CD4-positive, alpha-beta T cell (primary cell): ENCODE measurements at regions not wholly inside any gene's neighbourhood (a gene's known extent, or its start where the extent isn't known, plus 50 kb on each side); places are given as distances from the start of the nearest gene placed in this dataset.

Experiments
- ATAC-seq: fragments of 200-7000 bp; cut with Tn5 transposase; one replicate; pipeline ENCODE4 v1.10.0; 2022; ENCODE audit warnings: mild to moderate bottlenecking; ENCODE audit not compliant: poor library complexity
- CTCF ChIA-PET: fragments of 350-600 bp; sonication (Branson Sonifier 250); formaldehyde crosslinking; loops from one replicate; lab custom pipeline; 2021; ENCODE audit warnings: antibody characterized with exemption, inconsistent platforms; lab: Charles Lee
- POLR2A ChIA-PET: fragments of 350-600 bp; sonication (Branson Sonifier 250); formaldehyde crosslinking; loops from one replicate; lab custom pipeline; 2021; ENCODE audit warnings: antibody characterized with exemption, inconsistent platforms; lab: Charles Lee
- DNase-seq, 14 experiments: peaks; one replicate each; pipeline ENCODE4 v3.0.0-alpha.2; 2013 to 2020; ENCODE audit warnings: mixed read lengths in 2 of 14
- H3K27ac ChIP-seq, 2 donors: one replicate each; pipeline versions ENCODE4 v1.5.1 to v1.7.0; 2013; ENCODE audit warnings: low read length in 2 of 2, low read depth in 1 of 2, mild to moderate bottlenecking in 1 of 2
- H3K27me3 ChIP-seq, 2 experiments: 1 replicate in 1 of 2; 2 replicates in 1 of 2; pipeline versions ENCODE4 v1.6.1 to v1.7.0; 2013; ENCODE audit warnings: low read length in 2 of 2, control low read depth in 1 of 2, mild to moderate bottlenecking in 1 of 2, moderate library complexity in 1 of 2; ENCODE audit not compliant: insufficient read depth in 2 of 2, control insufficient read depth in 1 of 2
- H3K36me3 ChIP-seq: one replicate; pipeline ENCODE4 v1.6.1; 2013; ENCODE audit warnings: low read length, control low read depth; ENCODE audit not compliant: insufficient read depth
- H3K4me1 ChIP-seq: one replicate; pipeline ENCODE4 v1.6.1; 2013; ENCODE audit warnings: low read length, control low read depth; ENCODE audit not compliant: insufficient read depth
- H3K4me3 ChIP-seq: one replicate; pipeline ENCODE4 v1.5.1; 2013; ENCODE audit warnings: mild to moderate bottlenecking, low read length, moderate library complexity
- H3K9me3 ChIP-seq, 2 experiments: 1 replicate in 1 of 2; 2 replicates in 1 of 2; pipeline versions ENCODE4 v1.6.1 to v1.7.0; 2013; ENCODE audit warnings: low read length in 2 of 2, mild to moderate bottlenecking in 2 of 2, control low read depth in 1 of 2, moderate library complexity in 1 of 2; ENCODE audit not compliant: control insufficient read depth in 1 of 2, insufficient read depth in 1 of 2
- H3K27ac Mint-ChIP-seq: one replicate; pipeline ENCODE4 v1.8.0; 2020; ENCODE audit warnings: mixed read lengths
- H3K27me3 Mint-ChIP-seq: one replicate; pipeline ENCODE4 v1.8.0; 2021; ENCODE audit warnings: mixed read lengths
- H3K36me3 Mint-ChIP-seq: one replicate; pipeline ENCODE4 v1.8.0; 2021; ENCODE audit warnings: low read depth, mixed read lengths
- H3K4me1 Mint-ChIP-seq: one replicate; pipeline ENCODE4 v1.8.0; 2021; ENCODE audit warnings: low read depth, mixed read lengths
- H3K4me3 Mint-ChIP-seq: one replicate; pipeline ENCODE4 v1.8.0; 2020; ENCODE audit warnings: mild to moderate bottlenecking, mixed read lengths
- H3K9me3 Mint-ChIP-seq: one replicate; pipeline ENCODE4 v1.8.0; 2020; ENCODE audit warnings: mixed read lengths
- intact Hi-C, 2 experiments: fragments of 100-400 bp; cut with DNase I in 1 of 2; cut with micrococcal nuclease in 1 of 2; formaldehyde crosslinking; loops; one replicate each; pipeline versions ENCODE4 v1.15.1 to v1.9.0; 2023 to 2025; cut with DNase I, micrococcal nuclease
- TF ChIP-seq, protein P1 (sequence below): fragments of 200-600 bp; IDR thresholded peaks from one replicate; pipeline ENCODE4 v1.8.0; 2022; ENCODE audit warnings: antibody characterized with exemption, mild to moderate bottlenecking

DNA sequence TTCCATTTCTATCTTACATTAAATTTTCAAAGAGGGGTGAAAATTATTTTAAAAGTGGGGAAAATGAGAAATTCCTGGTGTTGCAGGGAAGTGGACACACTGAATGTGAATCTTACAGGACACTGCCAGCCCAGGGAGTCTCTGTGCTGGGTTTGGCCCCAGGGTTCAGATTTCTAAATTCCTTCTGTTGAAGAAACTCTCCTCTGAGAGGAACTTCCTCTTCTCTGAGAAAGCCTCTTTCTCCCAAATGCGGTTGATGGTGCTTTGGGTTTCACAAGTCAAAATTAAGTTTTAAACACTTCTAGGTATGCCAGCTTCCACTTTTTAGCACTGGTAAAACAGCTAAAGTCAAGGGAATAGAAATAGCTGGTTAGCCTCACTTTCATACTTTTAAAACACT is 317.9 kb upstream of the ITGA1 start:
- ChIA-PET POLR2A (no interaction called here), CTCF (no interaction called here)
- TF ChIP-seq, protein P1, sequence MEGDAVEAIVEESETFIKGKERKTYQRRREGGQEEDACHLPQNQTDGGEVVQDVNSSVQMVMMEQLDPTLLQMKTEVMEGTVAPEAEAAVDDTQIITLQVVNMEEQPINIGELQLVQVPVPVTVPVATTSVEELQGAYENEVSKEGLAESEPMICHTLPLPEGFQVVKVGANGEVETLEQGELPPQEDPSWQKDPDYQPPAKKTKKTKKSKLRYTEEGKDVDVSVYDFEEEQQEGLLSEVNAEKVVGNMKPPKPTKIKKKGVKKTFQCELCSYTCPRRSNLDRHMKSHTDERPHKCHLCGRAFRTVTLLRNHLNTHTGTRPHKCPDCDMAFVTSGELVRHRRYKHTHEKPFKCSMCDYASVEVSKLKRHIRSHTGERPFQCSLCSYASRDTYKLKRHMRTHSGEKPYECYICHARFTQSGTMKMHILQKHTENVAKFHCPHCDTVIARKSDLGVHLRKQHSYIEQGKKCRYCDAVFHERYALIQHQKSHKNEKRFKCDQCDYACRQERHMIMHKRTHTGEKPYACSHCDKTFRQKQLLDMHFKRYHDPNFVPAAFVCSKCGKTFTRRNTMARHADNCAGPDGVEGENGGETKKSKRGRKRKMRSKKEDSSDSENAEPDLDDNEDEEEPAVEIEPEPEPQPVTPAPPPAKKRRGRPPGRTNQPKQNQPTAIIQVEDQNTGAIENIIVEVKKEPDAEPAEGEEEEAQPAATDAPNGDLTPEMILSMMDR, result no peak
- no peaks in the 10 kb centered on the region for H3K36me3 ChIP-seq
- H3K9me3 ChIP-seq, result no peaks in the 10 kb centered on the region
- no peaks in the 10 kb centered on the region for H3K4me1 ChIP-seq
- H3K27me3 Mint-ChIP-seq, result no peaks in the 10 kb centered on the region
- peak overlapping the region; percentile 21 for H3K4me3 ChIP-seq
- H3K36me3 Mint-ChIP-seq, result no peaks in the 10 kb centered on the region
- no peaks in the 10 kb centered on the region for H3K27me3 ChIP-seq
- H3K4me1 Mint-ChIP-seq, result peaks cover 10% of the 10 kb centered on the region
- DNase-seq (peak in 2 of 14 experiments; percentile 1 to 29), ATAC-seq (no peak)
- intact Hi-C loops, result no loop called here
- peak overlapping the region; percentile 79 for H3K27ac Mint-ChIP-seq
- H3K4me3 Mint-ChIP-seq, result peak overlapping the region; percentile 79
- H3K9me3 Mint-ChIP-seq, result no peaks in the 10 kb centered on the region
- peak overlapping the region in 1 of 2 donors; percentile 4 for H3K27ac ChIP-seq

DNA sequence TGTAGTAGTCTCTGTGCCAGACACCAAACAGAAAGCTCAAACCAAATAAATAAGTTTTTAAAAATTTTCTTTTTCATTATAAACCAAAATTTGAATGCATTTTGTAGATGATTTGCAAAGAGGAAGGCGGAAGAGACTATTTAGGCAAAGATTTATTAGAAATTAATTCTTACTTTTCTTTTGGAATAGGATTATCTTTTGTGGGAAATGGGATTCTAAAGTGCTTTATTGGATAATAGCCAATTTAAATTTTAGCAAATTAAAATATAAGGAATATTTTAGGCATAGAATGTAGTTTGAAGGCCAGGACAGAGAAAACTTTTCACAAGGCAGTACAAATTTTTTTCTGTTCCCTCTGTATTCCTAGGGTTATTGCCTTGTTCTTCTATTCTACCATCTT is 311.4 kb upstream of the ITGA1 start:
- ChIA-PET CTCF (no interaction called here), POLR2A (no interaction called here)
- Histone ChIP-seq H3K4me3 (no peak overlapping the region), H3K36me3 (no peaks in the 10 kb centered on the region), H3K27ac (no peak overlapping the region), H3K4me1 (no peaks in the 10 kb centered on the region), H3K9me3 (peaks cover 0 to 4% of the 10 kb centered on the region in 2 experiments), H3K27me3 (no peaks in the 10 kb centered on the region)
- intact Hi-C loops, result no loop called here
- no peak overlapping the region for H3K27ac Mint-ChIP-seq
- H3K9me3 Mint-ChIP-seq, result no peaks in the 10 kb centered on the region
- H3K27me3 Mint-ChIP-seq, result no peaks in the 10 kb centered on the region
- H3K4me3 Mint-ChIP-seq, result no peak overlapping the region
- TF ChIP-seq, protein P1, result no peak
- ATAC-seq (no peak), DNase-seq (no peak)
- H3K36me3 Mint-ChIP-seq, result no peaks in the 10 kb centered on the region
- H3K4me1 Mint-ChIP-seq, result no peaks in the 10 kb centered on the region

DNA sequence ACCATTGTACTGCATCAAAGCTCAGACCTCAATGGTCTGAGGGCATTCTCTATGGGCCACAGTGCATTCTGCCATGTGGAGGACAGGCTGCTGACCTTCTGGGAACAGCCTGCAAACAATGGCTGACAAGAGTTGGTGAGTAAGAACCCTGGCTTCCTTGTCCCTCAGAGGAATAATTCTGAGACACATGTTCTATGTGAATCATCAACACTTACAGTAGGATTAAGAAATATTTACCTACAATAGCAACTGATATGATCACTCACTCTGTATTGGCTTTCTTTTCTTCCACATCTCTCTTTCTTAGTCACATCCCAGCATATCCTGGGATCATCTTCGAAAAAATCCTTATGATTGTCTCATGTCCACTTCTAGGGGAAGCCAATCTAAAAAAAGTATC is 306.5 kb upstream of the ITGA1 start:
- no peaks in the 10 kb centered on the region for H3K4me1 Mint-ChIP-seq

More for the DNA sequence above, 306.5 kb upstream of the ITGA1 start:
- Mint-ChIP-seq H3K27ac (no peak overlapping the region), H3K9me3 (no peaks in the 10 kb centered on the region), H3K27me3 (no peaks in the 10 kb centered on the region), H3K4me3 (no peak overlapping the region), H3K36me3 (no peaks in the 10 kb centered on the region)
- Histone ChIP-seq H3K27me3 (no peaks in the 10 kb centered on the region), H3K27ac (no peak overlapping the region), H3K4me3 (no peak overlapping the region), H3K9me3 (peaks cover 0 to 4% of the 10 kb centered on the region in 2 experiments), H3K4me1 (no peaks in the 10 kb centered on the region), H3K36me3 (no peaks in the 10 kb centered on the region)
- POLR2A ChIA-PET, result no interaction called here
- DNase-seq (no peak), ATAC-seq (no peak)
- intact Hi-C loops, result no loop called here
- TF ChIP-seq, protein P1, result no peak
- CTCF ChIA-PET, result no interaction called here
